Keratinocyte (primary cell): ENCODE measurements at regions not wholly inside any gene's neighbourhood (a gene's known extent, or its start where the extent isn't known, plus 50 kb on each side); places are given as distances from the start of the nearest gene placed in this dataset.

Experiments used
- DNase-seq: peaks from one replicate; pipeline ENCODE4 v3.0.0-alpha.2; 2011; ENCODE audit warnings: low read depth, missing footprints, low spot score
- FAIRE-seq: peaks from 2 replicates; lab custom pipeline; 2011; peaks lifted over from hg19 to GRCh38; lab: Jason Lieb, UNC
- H2AFZ ChIP-seq: 2 replicates; pipeline ENCODE4 v1.6.0; 2012; ENCODE audit warnings: low read length, control low read depth, inconsistent platforms; ENCODE audit not compliant: control insufficient read depth
- H3K27ac ChIP-seq: 2 replicates; pipeline ENCODE4 v1.5.1; 2011; ENCODE audit warnings: low read length; ENCODE audit not compliant: control insufficient read depth, insufficient read depth
- H3K27me3 ChIP-seq: 3 replicates; pipeline ENCODE4 v1.6.0; 2011; ENCODE audit warnings: low read length; ENCODE audit not compliant: control insufficient read depth, insufficient read depth; ENCODE audit errors: extremely low read depth
- H3K36me3 ChIP-seq, 2 experiments: 2 replicates in 1 of 2; 3 replicates in 1 of 2; pipeline ENCODE4 v1.5.1; 2011; ENCODE audit warnings: low read length in 2 of 2, mild to moderate bottlenecking in 1 of 2; ENCODE audit not compliant: control insufficient read depth in 2 of 2, insufficient read depth in 2 of 2; ENCODE audit errors: extremely low read depth in 1 of 2
- H3K4me1 ChIP-seq: 3 replicates; pipeline ENCODE4 v1.5.1; 2011; ENCODE audit warnings: low read length; ENCODE audit not compliant: control insufficient read depth, insufficient read depth; ENCODE audit errors: extremely low read depth
- H3K4me2 ChIP-seq: 3 replicates; pipeline ENCODE4 v1.6.0; 2011; ENCODE audit warnings: low read depth, low read length; ENCODE audit not compliant: control insufficient read depth, insufficient read depth; ENCODE audit errors: extremely low read depth
- H3K4me3 ChIP-seq, 3 experiments: fragments of 200-600 bp in 1 of 3; sonication (generic) in 1 of 3; 2 replicates in 2 of 3; 3 replicates in 1 of 3; pipeline ENCODE4 v1.5.1; 2011 to 2016; ENCODE audit warnings: low read length in 3 of 3, mild to moderate bottlenecking in 3 of 3, control low read depth in 2 of 3, inconsistent platforms in 1 of 3, low read depth in 1 of 3, mixed read lengths in 1 of 3, mixed run types in 1 of 3, moderate library complexity in 1 of 3; ENCODE audit not compliant: control insufficient read depth in 2 of 3, insufficient read depth in 2 of 3; ENCODE audit errors: extremely low read depth in 1 of 3
- H3K79me2 ChIP-seq: 2 replicates; pipeline ENCODE4 v1.6.0; 2012; ENCODE audit warnings: low read length; ENCODE audit not compliant: control insufficient read depth, insufficient read depth
- H3K9ac ChIP-seq: 3 replicates; pipeline ENCODE4 v1.6.0; 2011; ENCODE audit warnings: low read length; ENCODE audit not compliant: control insufficient read depth, insufficient read depth; ENCODE audit errors: extremely low read depth
- H3K9me1 ChIP-seq: 3 replicates; pipeline ENCODE4 v1.6.0; 2011; ENCODE audit warnings: low read length; ENCODE audit not compliant: control insufficient read depth, insufficient read depth; ENCODE audit errors: extremely low read depth
- H3K9me3 ChIP-seq: 2 replicates; pipeline ENCODE4 v1.5.1; 2012; ENCODE audit warnings: low read depth, low read length; ENCODE audit not compliant: control insufficient read depth
- H4K20me1 ChIP-seq: 3 replicates; pipeline ENCODE4 v1.6.0; 2011; ENCODE audit warnings: low read length; ENCODE audit not compliant: control insufficient read depth, insufficient read depth; ENCODE audit errors: extremely low read depth
- EZH2 ChIP-seq: IDR thresholded peaks from one replicate; pipeline ENCODE4 v1.6.1; 2012; ENCODE audit warnings: inconsistent platforms, mild to moderate bottlenecking, low read length, moderate library complexity
- dilution Hi-C: fragments of 300-500 bp; cut with MboI; formaldehyde crosslinking; loops from one replicate; pipeline ENCODE4 v1.7.0; 2020; ENCODE audit warnings: low sequenced_read_pairs; ENCODE audit not compliant: extremely low pct_ligation_motif_present
- TF ChIP-seq, protein P1 (sequence below), 3 experiments: IDR thresholded peaks in 1 of 3; conservative IDR thresholded peaks in 1 of 3; optimal IDR thresholded peaks in 1 of 3; 2 replicates in 2 of 3; 3 replicates in 1 of 3; pipeline versions ENCODE3 to v1.5.1; 2011; ENCODE audit warnings: low read length in 3 of 3, mild to moderate bottlenecking in 3 of 3, moderate library complexity in 2 of 3, control low read depth in 1 of 3, inconsistent platforms in 1 of 3; ENCODE audit not compliant: insufficient read depth in 2 of 3; ENCODE audit errors: extremely low read depth in 1 of 3

DNA sequence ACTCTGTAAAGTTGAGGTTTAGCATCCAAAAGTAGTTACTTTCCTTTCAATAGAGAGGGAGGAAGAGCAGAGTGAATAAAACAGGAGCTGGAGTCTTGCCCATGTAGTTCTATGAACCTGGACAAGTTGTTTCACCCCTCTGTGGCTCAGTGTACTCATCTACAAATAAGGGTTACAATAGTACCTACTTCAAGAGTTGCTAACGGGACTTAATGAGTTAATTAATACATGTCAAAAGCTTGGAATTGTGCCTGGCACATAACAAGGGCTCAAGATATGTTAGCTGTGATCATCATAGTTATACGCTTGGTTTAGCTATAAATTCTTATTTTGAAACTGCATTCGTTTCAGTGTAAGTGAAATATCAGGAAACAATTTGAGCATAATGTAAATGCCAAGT, 388.5 kb upstream of the THBS1 start:
- peaks cover 89% of the 10 kb centered on the region for H3K4me1 ChIP-seq
- H3K36me3 ChIP-seq: no peaks in the 10 kb centered on the region
- H3K79me2 ChIP-seq: peaks cover 11% of the 10 kb centered on the region
- peak overlapping the region; percentile 14 for H3K4me2 ChIP-seq
- TF ChIP-seq EZH2: no peak
- TF ChIP-seq, protein P1, sequence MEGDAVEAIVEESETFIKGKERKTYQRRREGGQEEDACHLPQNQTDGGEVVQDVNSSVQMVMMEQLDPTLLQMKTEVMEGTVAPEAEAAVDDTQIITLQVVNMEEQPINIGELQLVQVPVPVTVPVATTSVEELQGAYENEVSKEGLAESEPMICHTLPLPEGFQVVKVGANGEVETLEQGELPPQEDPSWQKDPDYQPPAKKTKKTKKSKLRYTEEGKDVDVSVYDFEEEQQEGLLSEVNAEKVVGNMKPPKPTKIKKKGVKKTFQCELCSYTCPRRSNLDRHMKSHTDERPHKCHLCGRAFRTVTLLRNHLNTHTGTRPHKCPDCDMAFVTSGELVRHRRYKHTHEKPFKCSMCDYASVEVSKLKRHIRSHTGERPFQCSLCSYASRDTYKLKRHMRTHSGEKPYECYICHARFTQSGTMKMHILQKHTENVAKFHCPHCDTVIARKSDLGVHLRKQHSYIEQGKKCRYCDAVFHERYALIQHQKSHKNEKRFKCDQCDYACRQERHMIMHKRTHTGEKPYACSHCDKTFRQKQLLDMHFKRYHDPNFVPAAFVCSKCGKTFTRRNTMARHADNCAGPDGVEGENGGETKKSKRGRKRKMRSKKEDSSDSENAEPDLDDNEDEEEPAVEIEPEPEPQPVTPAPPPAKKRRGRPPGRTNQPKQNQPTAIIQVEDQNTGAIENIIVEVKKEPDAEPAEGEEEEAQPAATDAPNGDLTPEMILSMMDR (optimal IDR thresholded peaks at IDR 0.05 in 1 of 3, IDR thresholded peaks at IDR 0.05 in 1 of 3, conservative IDR thresholded peaks at IDR 0.05 in 1 of 3; ENCODE audit: extremely low read depth in 1 of 3, insufficient read depth in 2 of 3, low read length in 3 of 3): no peak
- no peaks in the 10 kb centered on the region for H3K9me1 ChIP-seq
- DNase-seq (no peak), FAIRE-seq (no peak)
- peak overlapping the region; percentile 95 for H3K27ac ChIP-seq
- dilution Hi-C loops: no loop called here
- no peaks in the 10 kb centered on the region for H4K20me1 ChIP-seq
- H3K4me3 ChIP-seq: no peak overlapping the region
- peak overlapping the region; percentile 7 for H3K9ac ChIP-seq
- H2AFZ ChIP-seq: no peak overlapping the region
- no peaks in the 10 kb centered on the region for H3K9me3 ChIP-seq
- H3K27me3 ChIP-seq: no peaks in the 10 kb centered on the region

DNA sequence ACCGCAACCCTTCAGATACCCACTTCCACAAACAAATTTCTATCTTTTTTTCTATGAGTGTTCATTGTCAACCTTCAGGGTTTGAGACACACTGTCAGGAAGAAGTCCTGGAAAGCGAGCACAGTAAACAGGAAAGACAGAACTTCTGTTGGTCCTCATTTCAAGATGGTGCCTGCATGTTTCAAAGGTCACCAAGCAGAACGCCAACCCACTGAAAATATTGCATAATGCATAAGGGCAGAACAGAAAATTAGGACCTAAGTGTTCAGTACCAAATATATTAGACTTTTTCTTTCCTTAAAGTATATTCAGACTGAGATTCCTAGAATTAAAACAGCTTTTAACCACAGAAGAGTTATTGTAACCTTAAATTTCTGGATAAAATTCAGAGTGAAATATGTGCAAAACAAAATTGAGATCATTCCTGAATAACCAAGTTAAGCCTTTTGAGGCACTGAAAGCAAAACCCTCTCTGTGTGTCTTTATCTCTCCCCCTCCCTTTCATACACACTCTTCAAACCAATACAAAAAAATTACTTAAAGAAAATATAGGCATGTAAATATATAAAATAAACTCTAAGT, 387.8 kb upstream of the THBS1 start:
- Histone ChIP-seq H3K4me1 (peaks cover 95% of the 10 kb centered on the region), H3K4me2 (peak overlapping the region; percentile 14), H2AFZ (no peak overlapping the region), H3K9ac (peak overlapping the region; percentile 29), H3K79me2 (peaks cover 11% of the 10 kb centered on the region), H3K36me3 (no peaks in the 10 kb centered on the region), H3K4me3 (no peak overlapping the region), H4K20me1 (no peaks in the 10 kb centered on the region), H3K27ac (peak overlapping the region; percentile 95), H3K9me3 (no peaks in the 10 kb centered on the region), H3K27me3 (no peaks in the 10 kb centered on the region), H3K9me1 (no peaks in the 10 kb centered on the region)
- dilution Hi-C loops: no loop called here
- no peak for FAIRE-seq
- TF ChIP-seq EZH2: no peak
- TF ChIP-seq, protein P1 (optimal IDR thresholded peaks at IDR 0.05 in 1 of 3, IDR thresholded peaks at IDR 0.05 in 1 of 3, conservative IDR thresholded peaks at IDR 0.05 in 1 of 3; ENCODE audit: extremely low read depth in 1 of 3, insufficient read depth in 2 of 3, low read length in 3 of 3): no peak
- DNase-seq: no peak
